ENCODE measurements at regions not wholly inside any gene's neighbourhood (a gene's known extent, or its start where the extent isn't known, plus 50 kb on each side); places are given as distances from the start of the nearest gene placed in this dataset.

- intact Hi-C loops (cut with micrococcal nuclease; ENCODE audit: unreplicated experiment): no loop called here
- CTCF ChIA-PET: no interaction called here
- BruUV-seq (replicated peaks): no TSS peak
Observed at GRCh38 chr2:200049086-200049485, 93.7 kb downstream of the MAIP1 start.

GRCh38 chr2:200050921-200051610 is 95.7 kb downstream of the MAIP1 start:
- BruUV-seq (replicated peaks): no TSS peak
- intact Hi-C loops (cut with micrococcal nuclease; ENCODE audit: unreplicated experiment): no loop called here

More at GRCh38 chr2:200049086-200049485, 93.7 kb downstream of the MAIP1 start:
- H3K36me3 ChIP-seq (ENCODE audit: control insufficient read depth, insufficient read depth, low read length): no peaks in the 10 kb centered on the region
- no peaks in the 10 kb centered on the region for H3K4me1 ChIP-seq (ENCODE audit: control insufficient read depth, insufficient read depth, low read length)
- H3K9me3 ChIP-seq (ENCODE audit: control insufficient read depth, insufficient read depth, low read depth, low read length): no peaks in the 10 kb centered on the region
- in situ Hi-C loops (cut with HindIII; ENCODE audit: low pct_unique_long_range_greater_than_20kb, low sequenced_read_pairs): no loop called here
- no peak overlapping the region for H3K4me3 ChIP-seq (ENCODE audit: low read depth in 2 of 2, low read length in 2 of 2)
- no peaks in the 10 kb centered on the region for H3K27me3 ChIP-seq (ENCODE audit: control insufficient read depth, insufficient read depth, low read length)
- POLR2A ChIA-PET: no interaction called here
- no peak for ATAC-seq
- no peak for DNase-seq (ENCODE audit: low read depth, low spot score)
- TF ChIP-seq REST (IDR thresholded peaks at IDR 0.05; ENCODE audit: insufficient read depth in 1 of 2, low read depth in 2 of 2, low read length in 1 of 2) (no peak), POLR2AphosphoS5 (IDR thresholded peaks at IDR 0.05; ENCODE audit: low read depth, low read length) (no peak), CTCF (IDR thresholded peaks at IDR 0.05) (no peak), TCF7L2 (IDR thresholded peaks at IDR 0.05; ENCODE audit: low read depth, low read length) (no peak), SIN3A (IDR thresholded peaks at IDR 0.05; ENCODE audit: borderline replicate concordance, insufficient read depth, low read depth, low read length) (no peak)
- H3K27ac ChIP-seq (ENCODE audit: low read length): no peak overlapping the region

More at GRCh38 chr2:200050921-200051610, 95.7 kb downstream of the MAIP1 start:
- H3K27me3 ChIP-seq (ENCODE audit: control insufficient read depth, insufficient read depth, low read length): no peaks in the 10 kb centered on the region
- POLR2A ChIA-PET: no interaction called here
- no peaks in the 10 kb centered on the region for H3K9me3 ChIP-seq (ENCODE audit: control insufficient read depth, insufficient read depth, low read depth, low read length)
- H3K36me3 ChIP-seq (ENCODE audit: control insufficient read depth, insufficient read depth, low read length): no peaks in the 10 kb centered on the region
- ATAC-seq (no peak), DNase-seq (ENCODE audit: low read depth, low spot score) (no peak)
- H3K4me3 ChIP-seq (ENCODE audit: low read depth in 2 of 2, low read length in 2 of 2): no peak overlapping the region
- in situ Hi-C loops (cut with HindIII; ENCODE audit: low pct_unique_long_range_greater_than_20kb, low sequenced_read_pairs): no loop called here
- no peak for TF ChIP-seq REST (IDR thresholded peaks at IDR 0.05; ENCODE audit: insufficient read depth in 1 of 2, low read depth in 2 of 2, low read length in 1 of 2)
- TF ChIP-seq CTCF (IDR thresholded peaks at IDR 0.05): no peak
- TF ChIP-seq SIN3A (IDR thresholded peaks at IDR 0.05; ENCODE audit: borderline replicate concordance, insufficient read depth, low read depth, low read length): no peak
- TF ChIP-seq POLR2AphosphoS5 (IDR thresholded peaks at IDR 0.05; ENCODE audit: low read depth, low read length): no peak
- TF ChIP-seq TCF7L2 (IDR thresholded peaks at IDR 0.05; ENCODE audit: low read depth, low read length): no peak
- H3K4me1 ChIP-seq (ENCODE audit: control insufficient read depth, insufficient read depth, low read length): no peaks in the 10 kb centered on the region
- CTCF ChIA-PET: no interaction called here
- no peak overlapping the region for H3K27ac ChIP-seq (ENCODE audit: low read length)
